ENCODE measurements at regions not wholly inside any gene's neighbourhood (a gene's known extent, or its start where the extent isn't known, plus 50 kb on each side); places are given as distances from the start of the nearest gene placed in this dataset.

DNA sequence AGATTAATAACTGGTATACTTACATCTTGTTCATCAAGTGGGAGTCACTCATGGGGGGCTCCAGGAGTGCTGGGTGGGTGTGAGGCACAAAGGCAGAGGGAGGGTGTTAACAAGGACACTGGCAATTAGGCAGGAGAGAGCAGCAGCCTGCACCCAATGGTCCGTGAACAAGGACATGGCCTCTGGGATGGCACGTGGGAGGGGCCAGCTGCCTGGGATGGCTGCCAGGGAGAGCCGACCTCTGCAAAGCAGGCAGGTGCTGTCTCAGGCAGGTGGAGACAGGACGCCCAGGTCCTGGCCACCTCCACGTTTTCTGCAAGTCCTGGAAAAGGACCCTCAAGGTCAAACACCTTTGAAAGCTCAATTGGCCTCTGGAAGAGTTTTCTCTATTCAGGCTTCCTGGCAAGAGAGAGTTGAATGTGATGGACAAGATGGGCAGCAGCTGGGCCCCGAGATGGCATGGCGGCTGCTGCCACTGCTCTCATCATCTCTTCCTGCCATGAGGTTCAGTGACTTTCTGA, 257.1 kb downstream of the BUD13 start:
- no peaks in the 10 kb centered on the region for H4K20me1 ChIP-seq (ENCODE audit: insufficient read depth)
- no peaks in the 10 kb centered on the region for H3K9me2 ChIP-seq
- CTCF ChIA-PET, result interaction anchor here (0.7 to 1.4 kb wide), 3 partner anchors 9 to 126 kb away, joined by 3 to 4 read pairs (median 3); no protein-coding TSS in a partner anchor
- no peak for DNase-seq
- H3K4me1 ChIP-seq (ENCODE audit: control insufficient read depth in 1 of 2, insufficient read depth in 2 of 2, low read depth in 1 of 2, low read length in 1 of 2), result peaks cover 0 to 21% of the 10 kb centered on the region in 2 experiments; a peak in 1 of 4 replicates
- no peak overlapping the region for H3K4me3 ChIP-seq (ENCODE audit: low read depth in 2 of 2, low read length in 1 of 2)
- no peaks in the 10 kb centered on the region for H3K36me3 ChIP-seq (replicated peaks in 1 of 2; ENCODE audit: control insufficient read depth in 1 of 2, insufficient read depth in 2 of 2, low read length in 1 of 2)
- H3K79me2 ChIP-seq (ENCODE audit: insufficient read depth), result no peaks in the 10 kb centered on the region
- no peak overlapping the region for H3K4me2 ChIP-seq
- TF ChIP-seq MEF2A (IDR thresholded peaks at IDR 0.05; ENCODE audit: borderline replicate concordance, low read depth) (no peak), GATA2 (CRISPR knock-in tag; IDR thresholded peaks at IDR 0.05) (no peak), TEAD4 (IDR thresholded peaks at IDR 0.05; ENCODE audit: borderline replicate concordance, insufficient read depth) (no peak), JUND (IDR thresholded peaks at IDR 0.05) (no peak), FOXJ3 (CRISPR knock-in tag; IDR thresholded peaks at IDR 0.05) (no peak), RAD21 (IDR thresholded peaks at IDR 0.05; ENCODE audit: low read length) (no peak), ELF1 (IDR thresholded peaks at IDR 0.05) (no peak), YY1 (IDR thresholded peaks at IDR 0.05; ENCODE audit: low read depth) (no peak), POLR2AphosphoS5 (IDR thresholded peaks at IDR 0.05; ENCODE audit: low read depth, low read length) (no peak), SMC3 (IDR thresholded peaks at IDR 0.05; ENCODE audit: low read depth, low read length) (no peak), NRF1 (IDR thresholded peaks at IDR 0.05; ENCODE audit: low read depth, low read length) (no peak)
- TF ChIP-seq, protein P1, sequence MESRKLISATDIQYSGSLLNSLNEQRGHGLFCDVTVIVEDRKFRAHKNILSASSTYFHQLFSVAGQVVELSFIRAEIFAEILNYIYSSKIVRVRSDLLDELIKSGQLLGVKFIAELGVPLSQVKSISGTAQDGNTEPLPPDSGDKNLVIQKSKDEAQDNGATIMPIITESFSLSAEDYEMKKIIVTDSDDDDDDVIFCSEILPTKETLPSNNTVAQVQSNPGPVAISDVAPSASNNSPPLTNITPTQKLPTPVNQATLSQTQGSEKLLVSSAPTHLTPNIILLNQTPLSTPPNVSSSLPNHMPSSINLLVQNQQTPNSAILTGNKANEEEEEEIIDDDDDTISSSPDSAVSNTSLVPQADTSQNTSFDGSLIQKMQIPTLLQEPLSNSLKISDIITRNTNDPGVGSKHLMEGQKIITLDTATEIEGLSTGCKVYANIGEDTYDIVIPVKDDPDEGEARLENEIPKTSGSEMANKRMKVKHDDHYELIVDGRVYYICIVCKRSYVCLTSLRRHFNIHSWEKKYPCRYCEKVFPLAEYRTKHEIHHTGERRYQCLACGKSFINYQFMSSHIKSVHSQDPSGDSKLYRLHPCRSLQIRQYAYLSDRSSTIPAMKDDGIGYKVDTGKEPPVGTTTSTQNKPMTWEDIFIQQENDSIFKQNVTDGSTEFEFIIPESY (IDR thresholded peaks at IDR 0.05; ENCODE audit: borderline replicate concordance, low read depth), result no peak
- TF ChIP-seq, protein P2, sequence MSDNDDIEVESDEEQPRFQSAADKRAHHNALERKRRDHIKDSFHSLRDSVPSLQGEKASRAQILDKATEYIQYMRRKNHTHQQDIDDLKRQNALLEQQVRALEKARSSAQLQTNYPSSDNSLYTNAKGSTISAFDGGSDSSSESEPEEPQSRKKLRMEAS (IDR thresholded peaks at IDR 0.05; ENCODE audit: low read depth), result no peak
- TF ChIP-seq, protein P3, sequence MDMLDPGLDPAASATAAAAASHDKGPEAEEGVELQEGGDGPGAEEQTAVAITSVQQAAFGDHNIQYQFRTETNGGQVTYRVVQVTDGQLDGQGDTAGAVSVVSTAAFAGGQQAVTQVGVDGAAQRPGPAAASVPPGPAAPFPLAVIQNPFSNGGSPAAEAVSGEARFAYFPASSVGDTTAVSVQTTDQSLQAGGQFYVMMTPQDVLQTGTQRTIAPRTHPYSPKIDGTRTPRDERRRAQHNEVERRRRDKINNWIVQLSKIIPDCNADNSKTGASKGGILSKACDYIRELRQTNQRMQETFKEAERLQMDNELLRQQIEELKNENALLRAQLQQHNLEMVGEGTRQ (IDR thresholded peaks at IDR 0.05; ENCODE audit: borderline replicate concordance, low read depth, low read length), result no peak
- TF ChIP-seq, protein P4, sequence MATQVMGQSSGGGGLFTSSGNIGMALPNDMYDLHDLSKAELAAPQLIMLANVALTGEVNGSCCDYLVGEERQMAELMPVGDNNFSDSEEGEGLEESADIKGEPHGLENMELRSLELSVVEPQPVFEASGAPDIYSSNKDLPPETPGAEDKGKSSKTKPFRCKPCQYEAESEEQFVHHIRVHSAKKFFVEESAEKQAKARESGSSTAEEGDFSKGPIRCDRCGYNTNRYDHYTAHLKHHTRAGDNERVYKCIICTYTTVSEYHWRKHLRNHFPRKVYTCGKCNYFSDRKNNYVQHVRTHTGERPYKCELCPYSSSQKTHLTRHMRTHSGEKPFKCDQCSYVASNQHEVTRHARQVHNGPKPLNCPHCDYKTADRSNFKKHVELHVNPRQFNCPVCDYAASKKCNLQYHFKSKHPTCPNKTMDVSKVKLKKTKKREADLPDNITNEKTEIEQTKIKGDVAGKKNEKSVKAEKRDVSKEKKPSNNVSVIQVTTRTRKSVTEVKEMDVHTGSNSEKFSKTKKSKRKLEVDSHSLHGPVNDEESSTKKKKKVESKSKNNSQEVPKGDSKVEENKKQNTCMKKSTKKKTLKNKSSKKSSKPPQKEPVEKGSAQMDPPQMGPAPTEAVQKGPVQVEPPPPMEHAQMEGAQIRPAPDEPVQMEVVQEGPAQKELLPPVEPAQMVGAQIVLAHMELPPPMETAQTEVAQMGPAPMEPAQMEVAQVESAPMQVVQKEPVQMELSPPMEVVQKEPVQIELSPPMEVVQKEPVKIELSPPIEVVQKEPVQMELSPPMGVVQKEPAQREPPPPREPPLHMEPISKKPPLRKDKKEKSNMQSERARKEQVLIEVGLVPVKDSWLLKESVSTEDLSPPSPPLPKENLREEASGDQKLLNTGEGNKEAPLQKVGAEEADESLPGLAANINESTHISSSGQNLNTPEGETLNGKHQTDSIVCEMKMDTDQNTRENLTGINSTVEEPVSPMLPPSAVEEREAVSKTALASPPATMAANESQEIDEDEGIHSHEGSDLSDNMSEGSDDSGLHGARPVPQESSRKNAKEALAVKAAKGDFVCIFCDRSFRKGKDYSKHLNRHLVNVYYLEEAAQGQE (IDR thresholded peaks at IDR 0.05; ENCODE audit: low read depth, low read length), result no peak
- TF ChIP-seq, protein P5, sequence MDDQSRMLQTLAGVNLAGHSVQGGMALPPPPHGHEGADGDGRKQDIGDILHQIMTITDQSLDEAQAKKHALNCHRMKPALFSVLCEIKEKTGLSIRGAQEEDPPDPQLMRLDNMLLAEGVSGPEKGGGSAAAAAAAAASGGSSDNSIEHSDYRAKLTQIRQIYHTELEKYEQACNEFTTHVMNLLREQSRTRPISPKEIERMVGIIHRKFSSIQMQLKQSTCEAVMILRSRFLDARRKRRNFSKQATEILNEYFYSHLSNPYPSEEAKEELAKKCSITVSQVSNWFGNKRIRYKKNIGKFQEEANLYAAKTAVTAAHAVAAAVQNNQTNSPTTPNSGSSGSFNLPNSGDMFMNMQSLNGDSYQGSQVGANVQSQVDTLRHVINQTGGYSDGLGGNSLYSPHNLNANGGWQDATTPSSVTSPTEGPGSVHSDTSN (IDR thresholded peaks at IDR 0.05), result no peak
- no peak overlapping the region for H2AFZ ChIP-seq (ENCODE audit: low read depth)
- H3K9ac ChIP-seq, result no peak overlapping the region
- no peak overlapping the region; a peak in 1 of 4 replicates for H3K27ac ChIP-seq (ENCODE audit: low read depth in 2 of 2, low read length in 1 of 2)
- POLR2A ChIA-PET, result interaction anchor here (1.4 kb wide), 1 partner anchor 10 kb away, joined by 6 read pairs; no protein-coding TSS in a partner anchor
- no peaks in the 10 kb centered on the region for H3K9me3 ChIP-seq
- H3F3A ChIP-seq (replicated peaks; ENCODE audit: insufficient read depth), result no peaks in the 10 kb centered on the region
- H3K27me3 ChIP-seq (ENCODE audit: insufficient read depth), result no peaks in the 10 kb centered on the region
- WGBS (ENCODE audit: low lambda C conversion rate), result 43% methylated on average over 4 of the region's 7 CpGs

Measured in SK-N-SH (cell line).